ENCODE measurements at regions not wholly inside any gene's neighbourhood (a gene's known extent, or its start where the extent isn't known, plus 50 kb on each side); places are given as distances from the start of the nearest gene placed in this dataset.

- no peak overlapping the region for H3K27ac ChIP-seq
- no peak for DNase-seq
- intact Hi-C loops (cut with DNase I; ENCODE audit: low total_unique reads) = no loop called here
- H3K27me3 ChIP-seq = no peaks in the 10 kb centered on the region
- WGBS, 2 donors (ENCODE audit: low coverage in 1 of 2) = 20 to 36% methylated on average over 3 of the region's 3 CpGs
- TF ChIP-seq POLR2AphosphoS5 (IDR thresholded peaks at IDR 0.05) (no peak), EP300 (IDR thresholded peaks at IDR 0.05; ENCODE audit: low read depth) (no peak), CTCF (IDR thresholded peaks at IDR 0.05) (no peak), POLR2A (IDR thresholded peaks at IDR 0.05) (no peak)
- no peaks in the 10 kb centered on the region for H3K4me1 ChIP-seq
- in situ Hi-C loops (cut with MboI; ENCODE audit: low pct_ligation_motif_present in 1 of 4, low pct_unique_long_range_greater_than_20kb in 1 of 4, low sequenced_read_pairs in 3 of 4) = no loop called here
- H3K4me3 ChIP-seq = no peak overlapping the region
- H3K36me3 ChIP-seq = no peaks in the 10 kb centered on the region
- H3K9me3 ChIP-seq = peaks cover 0 to 3% of the 10 kb centered on the region in 2 donors
These were observed 665.0 kb upstream of the SLITRK6 start for GRCh38 chr13:86464193-86464592.

DNA sequence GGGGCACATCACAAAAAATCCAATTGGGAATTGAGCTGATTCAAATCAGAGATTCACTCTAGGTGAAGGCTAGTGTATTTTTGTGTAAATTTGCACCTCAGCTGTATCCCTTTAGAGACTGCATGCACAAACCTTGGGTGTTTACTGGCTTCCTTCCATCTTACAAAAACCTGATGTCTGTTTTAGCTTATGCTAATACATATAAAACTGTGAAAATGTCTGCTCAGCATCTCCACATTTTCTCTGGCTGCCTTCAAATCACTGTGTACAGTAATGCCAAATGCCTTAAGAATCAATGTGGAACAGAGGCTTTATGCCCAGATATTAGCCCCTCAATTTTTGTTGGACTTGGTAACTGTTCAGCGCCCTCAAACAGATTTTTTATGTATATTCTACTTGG, 675.8 kb upstream of the SLITRK6 start:
- no peak for DNase-seq
- intact Hi-C loops (cut with DNase I; ENCODE audit: low total_unique reads) (no loop called here), in situ Hi-C loops (cut with MboI; ENCODE audit: low pct_ligation_motif_present in 1 of 4, low pct_unique_long_range_greater_than_20kb in 1 of 4, low sequenced_read_pairs in 3 of 4) (no loop called here)

GRCh38 chr13:86476656-86477055, 677.4 kb upstream of the SLITRK6 start:
- Histone ChIP-seq H3K4me3 (no peak overlapping the region), H3K27me3 (no peaks in the 10 kb centered on the region), H3K4me1 (no peaks in the 10 kb centered on the region), H3K36me3 (no peaks in the 10 kb centered on the region), H3K27ac (no peak overlapping the region), H3K9me3 (no peaks in the 10 kb centered on the region)
- TF ChIP-seq EP300 (IDR thresholded peaks at IDR 0.05; ENCODE audit: low read depth) (no peak), POLR2AphosphoS5 (IDR thresholded peaks at IDR 0.05) (no peak), CTCF (IDR thresholded peaks at IDR 0.05) (no peak), POLR2A (IDR thresholded peaks at IDR 0.05) (no peak)
- no peak for DNase-seq
- intact Hi-C loops (cut with DNase I; ENCODE audit: low total_unique reads) = no loop called here
- WGBS, 2 donors (ENCODE audit: low coverage in 1 of 2) = 50 to 80% methylated on average over 1 to 5 of the region's 5 CpGs
- in situ Hi-C loops (cut with MboI; ENCODE audit: low pct_ligation_motif_present in 1 of 4, low pct_unique_long_range_greater_than_20kb in 1 of 4, low sequenced_read_pairs in 3 of 4) = no loop called here

More for the DNA sequence above, 675.8 kb upstream of the SLITRK6 start:
- Histone ChIP-seq H3K4me1 (no peaks in the 10 kb centered on the region), H3K27ac (no peak overlapping the region), H3K4me3 (no peak overlapping the region), H3K27me3 (no peaks in the 10 kb centered on the region), H3K36me3 (no peaks in the 10 kb centered on the region), H3K9me3 (no peaks in the 10 kb centered on the region)
- WGBS, 2 donors (ENCODE audit: low coverage in 1 of 2) = 73% methylated on average over 1 of the region's 1 CpG; no CpG with 5 or more reads in 1 of the 2 donors
- TF ChIP-seq POLR2A (IDR thresholded peaks at IDR 0.05) (no peak), CTCF (IDR thresholded peaks at IDR 0.05) (no peak), EP300 (IDR thresholded peaks at IDR 0.05; ENCODE audit: low read depth) (no peak), POLR2AphosphoS5 (IDR thresholded peaks at IDR 0.05) (no peak)

DNA sequence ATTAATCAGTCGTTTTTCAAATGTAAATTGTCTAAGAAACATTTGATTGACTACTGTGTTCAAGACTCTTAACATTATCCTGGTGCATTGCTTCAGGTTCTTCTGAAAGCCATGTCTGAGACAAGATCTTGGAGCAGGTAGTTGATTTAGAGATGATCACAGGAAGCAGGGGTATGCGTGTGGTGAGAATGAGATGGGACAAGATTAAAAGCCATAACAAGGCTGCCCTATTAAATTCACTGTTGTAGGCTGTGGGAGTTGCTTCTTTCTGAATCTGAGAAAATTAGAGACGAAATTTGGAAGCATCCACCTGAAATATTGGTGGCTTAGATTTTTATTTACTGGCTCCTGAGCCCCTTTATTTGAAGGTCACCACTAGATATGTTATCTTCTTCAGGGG, 687.4 kb upstream of the SLITRK6 start:
- intact Hi-C loops (cut with DNase I; ENCODE audit: low total_unique reads) = no loop called here
- no peak overlapping the region for H3K4me3 ChIP-seq
- DNase-seq = no peak
- no peaks in the 10 kb centered on the region for H3K36me3 ChIP-seq
- 47 to 57% methylated on average over 2 to 3 of the region's 3 CpGs for WGBS, 2 donors (ENCODE audit: low coverage in 1 of 2)
- in situ Hi-C loops (cut with MboI; ENCODE audit: low pct_ligation_motif_present in 1 of 4, low pct_unique_long_range_greater_than_20kb in 1 of 4, low sequenced_read_pairs in 3 of 4) = no loop called here
- no peak overlapping the region for H3K27ac ChIP-seq
- no peaks in the 10 kb centered on the region for H3K27me3 ChIP-seq
- no peak for TF ChIP-seq CTCF (IDR thresholded peaks at IDR 0.05)
- TF ChIP-seq EP300 (IDR thresholded peaks at IDR 0.05; ENCODE audit: low read depth) = no peak
- no peak for TF ChIP-seq POLR2AphosphoS5 (IDR thresholded peaks at IDR 0.05)
- no peak for TF ChIP-seq POLR2A (IDR thresholded peaks at IDR 0.05)
- no peaks in the 10 kb centered on the region for H3K4me1 ChIP-seq
- H3K9me3 ChIP-seq = no peaks in the 10 kb centered on the region

Data from transverse colon (tissue), 4 donors.